OCI-LY7 (cell line): ENCODE measurements at regions not wholly inside any gene's neighbourhood (a gene's known extent, or its start where the extent isn't known, plus 50 kb on each side); places are given as distances from the start of the nearest gene placed in this dataset.

Experiments used
- CTCF ChIP-seq: fragments of 200-600 bp; sonication (generic); conservative IDR thresholded peaks from 2 replicates; pipeline ENCODE4 v1.5.1; 2014; ENCODE audit warnings: mild to moderate bottlenecking, antibody characterized with exemption, low read length, moderate library complexity, mixed read lengths
- EZH2phosphoT487 ChIP-seq: fragments of 200-600 bp; sonication (generic); IDR thresholded peaks from 2 replicates; pipeline ENCODE4 v1.6.1; 2018; ENCODE audit warnings: low read depth, borderline replicate concordance, mild to moderate bottlenecking, mixed run types, antibody characterized with exemption, low read length, moderate library complexity, mixed read lengths

DNA sequence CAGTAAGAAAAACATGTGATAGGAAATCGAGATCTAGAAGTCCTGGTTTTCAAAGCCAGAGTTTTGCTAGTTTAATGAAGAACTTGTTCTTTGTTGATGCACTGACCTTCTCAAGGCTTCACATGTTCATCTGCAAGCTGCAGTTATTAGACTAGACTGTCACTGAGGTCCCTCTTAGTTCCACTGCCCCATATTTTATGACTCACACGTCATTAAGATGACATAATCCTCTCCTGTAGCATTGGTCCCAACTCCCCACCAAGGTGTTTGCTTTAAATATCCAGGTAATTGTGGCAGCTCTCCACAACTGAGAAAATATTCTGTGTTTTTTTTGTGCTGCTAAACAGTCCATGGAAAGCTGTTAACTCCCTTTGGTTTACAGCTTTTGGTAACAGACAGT, 149.7 kb downstream of the MREG start:
- no peak for TF ChIP-seq CTCF
- TF ChIP-seq EZH2phosphoT487 = no peak
